OCI-LY1 (cell line): ENCODE measurements at regions not wholly inside any gene's neighbourhood (a gene's known extent, or its start where the extent isn't known, plus 50 kb on each side); places are given as distances from the start of the nearest gene placed in this dataset.

Source experiments
- H2AFZ ChIP-seq: fragments of 200-600 bp; sonication (generic), shearing (Covaris generic); 2 replicates; pipeline ENCODE4 v1.6.0; 2014; ENCODE audit warnings: antibody characterized with exemption, mild to moderate bottlenecking, low read length
- H3F3A ChIP-seq: fragments of 200-600 bp; sonication (generic), shearing (Covaris generic); 2 replicates; pipeline ENCODE4 v1.6.0; 2014; ENCODE audit warnings: mild to moderate bottlenecking, antibody characterized with exemption, low read length, moderate library complexity; ENCODE audit not compliant: insufficient read depth
- H3K27ac ChIP-seq: fragments of 200-600 bp; sonication (generic); 2 replicates; pipeline ENCODE4 v1.5.1; 2014; ENCODE audit warnings: low read length, mixed run types, mild to moderate bottlenecking, low read depth; ENCODE audit not compliant: poor library complexity, severe bottlenecking
- H3K27me3 ChIP-seq: fragments of 200-600 bp; sonication (generic); 2 replicates; pipeline ENCODE4 v1.6.0; 2014; ENCODE audit warnings: antibody characterized with exemption, mild to moderate bottlenecking, low read length, moderate library complexity; ENCODE audit not compliant: insufficient read depth
- H3K36me3 ChIP-seq: fragments of 200-600 bp; sonication (generic); 2 replicates; pipeline ENCODE4 v1.6.1; 2014; ENCODE audit warnings: mild to moderate bottlenecking, antibody characterized with exemption, low read length, moderate library complexity, mixed read lengths; ENCODE audit not compliant: insufficient read depth
- H3K4me1 ChIP-seq: fragments of 200-600 bp; sonication (generic); 2 replicates; pipeline ENCODE4 v1.5.1; 2014; ENCODE audit warnings: mild to moderate bottlenecking, low read length, moderate library complexity; ENCODE audit not compliant: insufficient read depth, severe bottlenecking
- H3K4me2 ChIP-seq: fragments of 200-600 bp; sonication (generic), shearing (Covaris generic); 2 replicates; pipeline ENCODE4 v1.6.1; 2014; ENCODE audit warnings: low read length
- H3K4me3 ChIP-seq: fragments of 200-600 bp; sonication (generic); 2 replicates; pipeline ENCODE4 v1.5.1; 2014; ENCODE audit warnings: low read length, low read depth, mild to moderate bottlenecking, mixed read lengths; ENCODE audit not compliant: poor library complexity, severe bottlenecking
- H3K79me2 ChIP-seq: fragments of 200-600 bp; shearing (Covaris generic); 2 replicates; pipeline ENCODE4 v1.6.1; 2016; ENCODE audit warnings: mixed run types, low read length, mixed read lengths; ENCODE audit not compliant: insufficient read depth
- H3K9ac ChIP-seq: fragments of 200-600 bp; sonication (generic), shearing (Covaris generic); 2 replicates; pipeline ENCODE4 v1.6.1; 2014; ENCODE audit warnings: mild to moderate bottlenecking, low read length, mixed read lengths
- H3K9me2 ChIP-seq: fragments of 200-600 bp; sonication (generic), shearing (Covaris generic); 2 replicates; pipeline ENCODE4 v1.6.1; 2014; ENCODE audit warnings: low read depth, mild to moderate bottlenecking, low read length, mixed read lengths
- H3K9me3 ChIP-seq: fragments of 200-600 bp; shearing (Covaris generic); 2 replicates; pipeline ENCODE4 v1.6.1; 2014; ENCODE audit warnings: low read length, mixed read lengths
- H4K20me1 ChIP-seq: fragments of 200-600 bp; sonication (generic), shearing (Covaris generic); 2 replicates; pipeline ENCODE4 v1.6.0; 2016; ENCODE audit warnings: mild to moderate bottlenecking, low read length; ENCODE audit not compliant: insufficient read depth
- EZH2 ChIP-seq: fragments of 200-600 bp; sonication (generic), shearing (Covaris generic); IDR thresholded peaks from 2 replicates; pipeline ENCODE4 v1.8.0; 2017; ENCODE audit warnings: borderline replicate concordance, mixed run types, mild to moderate bottlenecking, antibody characterized with exemption, low read length, moderate library complexity, mixed read lengths
- TF ChIP-seq, protein P1 (sequence below): fragments of 200-600 bp; sonication (generic), shearing (Covaris generic); IDR thresholded peaks from 2 replicates; pipeline ENCODE4 v1.5.1; 2017; ENCODE audit warnings: mild to moderate bottlenecking, antibody characterized with exemption, low read length, moderate library complexity, mixed read lengths

DNA sequence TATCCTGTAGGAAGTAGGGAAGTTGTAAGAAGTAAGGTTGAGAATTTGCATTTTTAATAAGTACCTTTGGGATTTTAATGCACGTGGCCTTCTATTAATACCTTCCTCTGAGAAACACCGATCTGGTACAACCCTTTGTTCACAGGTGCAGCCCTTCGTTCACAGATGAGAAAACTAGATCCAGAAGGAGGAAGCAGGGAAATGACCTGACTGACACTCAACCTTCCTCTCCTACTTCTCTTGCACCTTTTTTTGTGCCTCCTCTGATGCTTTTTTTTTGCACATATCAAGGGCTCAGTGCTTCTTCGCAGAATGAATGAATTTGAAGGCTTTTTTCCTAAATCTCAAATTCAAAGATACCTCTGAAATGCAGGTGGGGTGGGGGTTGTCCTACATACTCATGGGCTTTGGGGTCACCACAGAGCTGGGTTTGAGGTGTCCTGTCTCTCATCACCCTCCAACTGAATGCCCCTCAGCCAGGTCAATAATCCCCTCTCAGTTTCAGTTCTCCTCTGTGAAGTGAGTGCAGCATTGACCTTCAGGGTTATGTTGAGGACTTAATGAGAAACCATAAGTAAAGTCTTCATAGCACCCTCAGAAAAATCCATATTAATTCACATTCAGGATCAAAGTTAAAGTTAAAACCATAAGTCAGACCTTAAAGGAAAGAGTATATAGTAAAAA lies 161.5 kb upstream of the CTNNB1 start:
- no peaks in the 10 kb centered on the region for H3K9me2 ChIP-seq
- no peak overlapping the region for H3K4me2 ChIP-seq
- no peaks in the 10 kb centered on the region for H3K79me2 ChIP-seq
- H3K9me3 ChIP-seq, result no peaks in the 10 kb centered on the region
- H4K20me1 ChIP-seq, result no peaks in the 10 kb centered on the region
- H3K4me1 ChIP-seq, result no peaks in the 10 kb centered on the region
- peaks cover 5% of the 10 kb centered on the region; the same call in 1 of the 2 replicates for H3K27me3 ChIP-seq
- no peak overlapping the region for H3K4me3 ChIP-seq
- no peak overlapping the region for H2AFZ ChIP-seq
- H3K27ac ChIP-seq, result no peak overlapping the region
- H3K9ac ChIP-seq, result no peak overlapping the region
- no peaks in the 10 kb centered on the region for H3F3A ChIP-seq
- no peaks in the 10 kb centered on the region for H3K36me3 ChIP-seq
- TF ChIP-seq EZH2, result no peak
- TF ChIP-seq, protein P1, sequence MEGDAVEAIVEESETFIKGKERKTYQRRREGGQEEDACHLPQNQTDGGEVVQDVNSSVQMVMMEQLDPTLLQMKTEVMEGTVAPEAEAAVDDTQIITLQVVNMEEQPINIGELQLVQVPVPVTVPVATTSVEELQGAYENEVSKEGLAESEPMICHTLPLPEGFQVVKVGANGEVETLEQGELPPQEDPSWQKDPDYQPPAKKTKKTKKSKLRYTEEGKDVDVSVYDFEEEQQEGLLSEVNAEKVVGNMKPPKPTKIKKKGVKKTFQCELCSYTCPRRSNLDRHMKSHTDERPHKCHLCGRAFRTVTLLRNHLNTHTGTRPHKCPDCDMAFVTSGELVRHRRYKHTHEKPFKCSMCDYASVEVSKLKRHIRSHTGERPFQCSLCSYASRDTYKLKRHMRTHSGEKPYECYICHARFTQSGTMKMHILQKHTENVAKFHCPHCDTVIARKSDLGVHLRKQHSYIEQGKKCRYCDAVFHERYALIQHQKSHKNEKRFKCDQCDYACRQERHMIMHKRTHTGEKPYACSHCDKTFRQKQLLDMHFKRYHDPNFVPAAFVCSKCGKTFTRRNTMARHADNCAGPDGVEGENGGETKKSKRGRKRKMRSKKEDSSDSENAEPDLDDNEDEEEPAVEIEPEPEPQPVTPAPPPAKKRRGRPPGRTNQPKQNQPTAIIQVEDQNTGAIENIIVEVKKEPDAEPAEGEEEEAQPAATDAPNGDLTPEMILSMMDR, result no peak

DNA sequence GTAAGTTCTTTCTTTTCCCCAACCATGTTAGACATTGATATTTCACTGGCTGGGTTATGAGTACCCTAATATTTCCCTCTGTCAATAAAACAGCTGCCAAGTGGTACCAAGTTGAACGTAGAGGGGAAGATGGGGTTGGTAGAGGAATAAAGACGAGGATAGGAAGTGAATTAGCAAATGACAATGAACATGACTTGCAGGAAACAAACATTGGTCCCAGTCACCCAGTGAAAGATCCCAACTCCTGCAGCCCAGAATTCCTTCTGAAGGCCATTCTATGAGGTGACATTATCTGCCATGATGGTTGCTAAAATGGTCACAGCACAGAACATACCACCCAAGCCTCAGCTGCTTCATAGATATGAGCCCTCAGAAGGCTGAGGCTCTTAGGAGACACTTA lies 159.0 kb upstream of the CTNNB1 start:
- H3K9ac ChIP-seq, result no peak overlapping the region
- H3K36me3 ChIP-seq, result no peaks in the 10 kb centered on the region
- no peak overlapping the region for H3K4me2 ChIP-seq
- H3K9me3 ChIP-seq, result no peaks in the 10 kb centered on the region
- no peaks in the 10 kb centered on the region for H3K4me1 ChIP-seq
- no peaks in the 10 kb centered on the region for H3K27me3 ChIP-seq
- TF ChIP-seq EZH2, result no peak
- TF ChIP-seq, protein P1, result no peak
- H3K4me3 ChIP-seq, result no peak overlapping the region
- H3K79me2 ChIP-seq, result no peaks in the 10 kb centered on the region
- H3K27ac ChIP-seq, result no peak overlapping the region
- H2AFZ ChIP-seq, result no peak overlapping the region
- H3F3A ChIP-seq, result no peaks in the 10 kb centered on the region
- no peaks in the 10 kb centered on the region for H4K20me1 ChIP-seq
- no peaks in the 10 kb centered on the region for H3K9me2 ChIP-seq

DNA sequence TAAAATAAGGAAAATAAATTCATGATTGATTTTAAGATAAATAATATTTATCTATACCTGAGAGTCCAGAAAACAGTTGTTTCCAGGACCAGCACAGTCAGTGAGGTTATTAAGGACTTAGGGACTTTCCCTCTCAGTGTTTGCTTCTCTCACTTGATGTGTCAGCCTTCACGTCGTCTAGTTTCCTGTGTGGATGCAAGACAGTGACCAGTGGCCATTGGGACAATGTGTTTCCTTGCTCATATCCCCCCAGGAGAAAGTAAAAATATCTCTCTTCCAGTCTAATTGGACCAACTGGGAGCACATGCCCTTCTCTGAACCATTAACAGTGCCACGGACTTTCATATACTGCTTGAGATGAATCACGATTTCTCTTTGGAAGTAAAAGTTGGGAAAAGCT lies 157.8 kb upstream of the CTNNB1 start:
- H3K27ac ChIP-seq, result no peak overlapping the region
- no peaks in the 10 kb centered on the region for H3K9me3 ChIP-seq
- no peak overlapping the region for H3K4me2 ChIP-seq
- no peak overlapping the region for H3K4me3 ChIP-seq
- no peaks in the 10 kb centered on the region for H4K20me1 ChIP-seq
- no peaks in the 10 kb centered on the region for H3K9me2 ChIP-seq
- H3F3A ChIP-seq, result no peaks in the 10 kb centered on the region
- H3K27me3 ChIP-seq, result no peaks in the 10 kb centered on the region
- TF ChIP-seq, protein P1, result no peak
- TF ChIP-seq EZH2, result no peak
- H3K4me1 ChIP-seq, result no peaks in the 10 kb centered on the region
- H2AFZ ChIP-seq, result no peak overlapping the region
- H3K9ac ChIP-seq, result no peak overlapping the region
- no peaks in the 10 kb centered on the region for H3K36me3 ChIP-seq
- no peaks in the 10 kb centered on the region for H3K79me2 ChIP-seq
